SK-N-SH treated with all-trans-retinoic acid at 6 μM for 48 hours (cell line): ENCODE measurements at regions not wholly inside any gene's neighbourhood (a gene's known extent, or its start where the extent isn't known, plus 50 kb on each side); places are given as distances from the start of the nearest gene placed in this dataset.

Experiments
- ATAC-seq: fragments of 200-7000 bp; cut with Tn5 transposase; 3 replicates; pipeline ENCODE4 v1.9.1; 2020; ENCODE audit warnings: mild to moderate bottlenecking, moderate library complexity
- ARNTL ChIP-seq: fragments of 450-650 bp; formaldehyde crosslinking; IDR thresholded peaks from 2 replicates; pipeline ENCODE4 v1.5.0; 2020; ENCODE audit warnings: low read depth, mild to moderate bottlenecking, moderate library complexity, borderline replicate concordance
- BACH2 ChIP-seq: fragments of 250-450 bp; sonication (Bioruptor Pico); IDR thresholded peaks from 2 replicates; pipeline ENCODE4 v1.9.0; 2021; ENCODE audit warnings: mild to moderate bottlenecking, borderline replicate concordance
- CREB5 ChIP-seq: fragments of 250-450 bp; sonication (Bioruptor Pico); IDR thresholded peaks from 2 replicates; pipeline ENCODE4 v1.5.1; 2020; ENCODE audit warnings: low read depth, mild to moderate bottlenecking, moderate library complexity
- CSDC2 ChIP-seq: fragments of 250-450 bp; sonication (Bioruptor Pico); IDR thresholded peaks from 2 replicates; pipeline ENCODE4 v1.5.0; 2020; ENCODE audit warnings: mild to moderate bottlenecking, moderate library complexity
- CSRNP3 ChIP-seq: fragments of 250-450 bp; sonication (Bioruptor Pico); IDR thresholded peaks from 2 replicates; pipeline ENCODE4 v1.5.1; 2021; ENCODE audit warnings: mild to moderate bottlenecking, moderate library complexity
- ESRRG ChIP-seq: fragments of 250-450 bp; sonication (Bioruptor Pico); IDR thresholded peaks from 2 replicates; pipeline ENCODE4 v1.6.1; 2021; ENCODE audit warnings: mild to moderate bottlenecking
- ISL1 ChIP-seq: fragments of 250-450 bp; sonication (Bioruptor Pico); IDR thresholded peaks from 2 replicates; pipeline ENCODE4 v2.1.2; 2022; ENCODE audit warnings: mild to moderate bottlenecking, moderate library complexity
- OSR1 ChIP-seq: fragments of 250-450 bp; sonication (Bioruptor Pico); IDR thresholded peaks from 2 replicates; pipeline ENCODE4 v1.8.0; 2022; ENCODE audit warnings: moderate library complexity, mild to moderate bottlenecking, inconsistent platforms
- PATZ1 ChIP-seq: fragments of 250-450 bp; sonication (Bioruptor Pico); IDR thresholded peaks from 2 replicates; pipeline ENCODE4 v1.8.0; 2020; ENCODE audit warnings: mild to moderate bottlenecking, moderate library complexity, borderline replicate concordance
- POU6F1 ChIP-seq: fragments of 250-450 bp; sonication (Bioruptor Pico); IDR thresholded peaks from 2 replicates; pipeline ENCODE4 v1.8.0; 2021; ENCODE audit warnings: low read depth, mild to moderate bottlenecking, moderate library complexity, borderline replicate concordance
- PPARA ChIP-seq: fragments of 250-450 bp; sonication (Bioruptor Pico); IDR thresholded peaks from 2 replicates; pipeline ENCODE4 v1.5.0; 2020; ENCODE audit warnings: mild to moderate bottlenecking, borderline replicate concordance
- RARB ChIP-seq: fragments of 250-450 bp; sonication (Bioruptor Pico); IDR thresholded peaks from 2 replicates; pipeline ENCODE4 v1.8.0; 2021; ENCODE audit warnings: mild to moderate bottlenecking, moderate library complexity
- SNAI2 ChIP-seq: fragments of 250-450 bp; sonication (Bioruptor Pico); IDR thresholded peaks from 2 replicates; pipeline ENCODE4 v1.5.0; 2020; ENCODE audit warnings: mild to moderate bottlenecking, moderate library complexity
- TOX ChIP-seq: fragments of 250-450 bp; sonication (Bioruptor Pico); IDR thresholded peaks from 2 replicates; pipeline ENCODE4 v1.8.0; 2021; ENCODE audit warnings: mild to moderate bottlenecking, moderate library complexity, borderline replicate concordance
- TSHZ2 ChIP-seq: fragments of 250-450 bp; sonication (Bioruptor Pico); IDR thresholded peaks from 2 replicates; pipeline ENCODE4 v1.5.0; 2020; ENCODE audit warnings: mild to moderate bottlenecking, moderate library complexity
- ZC3H10 ChIP-seq: fragments of 250-450 bp; sonication (Bioruptor Pico); IDR thresholded peaks from 2 replicates; pipeline ENCODE4 v1.5.1; 2021; ENCODE audit warnings: mild to moderate bottlenecking, moderate library complexity
- ZFP3 ChIP-seq: fragments of 250-450 bp; sonication (Bioruptor Pico); IDR thresholded peaks from 2 replicates; pipeline ENCODE4 v1.5.0; 2020; ENCODE audit warnings: mild to moderate bottlenecking, moderate library complexity
- ZFP30 ChIP-seq: fragments of 450-650 bp; formaldehyde crosslinking; IDR thresholded peaks from 2 replicates; pipeline ENCODE4 v1.5.0; 2022; ENCODE audit warnings: mild to moderate bottlenecking, moderate library complexity
- ZNF565 ChIP-seq: fragments of 450-650 bp; formaldehyde crosslinking; conservative IDR thresholded peaks from 2 replicates; pipeline ENCODE4 v1.5.0; 2020; ENCODE audit warnings: low read depth, mild to moderate bottlenecking, moderate library complexity
- ZNF8 ChIP-seq: fragments of 450-650 bp; formaldehyde crosslinking; IDR thresholded peaks from 2 replicates; pipeline ENCODE4 v1.5.0; 2020; ENCODE audit warnings: mild to moderate bottlenecking, moderate library complexity

- TF ChIP-seq POU6F1 (CRISPR knock-in tag): no peak
- no peak for TF ChIP-seq ESRRG (CRISPR knock-in tag)
- TF ChIP-seq ISL1: no peak
- TF ChIP-seq CREB5: no peak
- no peak for TF ChIP-seq TOX (CRISPR knock-in tag)
- no peak for TF ChIP-seq ARNTL
- TF ChIP-seq ZFP30 (CRISPR knock-in tag): no peak
- TF ChIP-seq ZNF8 (CRISPR knock-in tag): no peak
- no peak for TF ChIP-seq SNAI2
- TF ChIP-seq OSR1: no peak
- no peak for TF ChIP-seq ZNF565
- TF ChIP-seq PPARA (CRISPR knock-in tag): no peak
- no peak for TF ChIP-seq CSDC2
- TF ChIP-seq RARB (CRISPR knock-in tag): no peak
- TF ChIP-seq BACH2 (CRISPR knock-in tag): no peak
- no peak for TF ChIP-seq CSRNP3 (CRISPR knock-in tag)
- TF ChIP-seq TSHZ2 (CRISPR knock-in tag): no peak
- no peak for TF ChIP-seq PATZ1 (CRISPR knock-in tag)
- TF ChIP-seq, all 23 proteins: peak for 0
- ATAC-seq: no peak
These were observed 75.9 kb upstream of the RPL34 start for GRCh38 chr4:108544481-108544880.

- no peak for TF ChIP-seq ZNF8 (CRISPR knock-in tag)
- TF ChIP-seq CSDC2: no peak
- no peak for TF ChIP-seq BACH2 (CRISPR knock-in tag)
- no peak for TF ChIP-seq TSHZ2 (CRISPR knock-in tag)
- no peak for TF ChIP-seq CREB5
- no peak for TF ChIP-seq TOX (CRISPR knock-in tag)
- TF ChIP-seq PPARA (CRISPR knock-in tag): no peak
- no peak for TF ChIP-seq ZFP3 (CRISPR knock-in tag)
- TF ChIP-seq ZC3H10 (CRISPR knock-in tag): no peak
- no peak for TF ChIP-seq ZNF565
- no peak for ATAC-seq
These were observed 76.9 kb upstream of the RPL34 start for GRCh38 chr4:108543359-108543968.
